NT2/D1 (cell line): ENCODE measurements at regions not wholly inside any gene's neighbourhood (a gene's known extent, or its start where the extent isn't known, plus 50 kb on each side); places are given as distances from the start of the nearest gene placed in this dataset.

Source experiments
- YY1 ChIP-seq: IDR thresholded peaks from 2 replicates; pipeline ENCODE4 v1.6.1; 2011; ENCODE audit not compliant: insufficient read length, insufficient read depth
- ZNF274 ChIP-seq: IDR thresholded peaks from 2 replicates; pipeline ENCODE4 v1.6.1; 2011; ENCODE audit warnings: mild to moderate bottlenecking, low read depth, low read length

DNA sequence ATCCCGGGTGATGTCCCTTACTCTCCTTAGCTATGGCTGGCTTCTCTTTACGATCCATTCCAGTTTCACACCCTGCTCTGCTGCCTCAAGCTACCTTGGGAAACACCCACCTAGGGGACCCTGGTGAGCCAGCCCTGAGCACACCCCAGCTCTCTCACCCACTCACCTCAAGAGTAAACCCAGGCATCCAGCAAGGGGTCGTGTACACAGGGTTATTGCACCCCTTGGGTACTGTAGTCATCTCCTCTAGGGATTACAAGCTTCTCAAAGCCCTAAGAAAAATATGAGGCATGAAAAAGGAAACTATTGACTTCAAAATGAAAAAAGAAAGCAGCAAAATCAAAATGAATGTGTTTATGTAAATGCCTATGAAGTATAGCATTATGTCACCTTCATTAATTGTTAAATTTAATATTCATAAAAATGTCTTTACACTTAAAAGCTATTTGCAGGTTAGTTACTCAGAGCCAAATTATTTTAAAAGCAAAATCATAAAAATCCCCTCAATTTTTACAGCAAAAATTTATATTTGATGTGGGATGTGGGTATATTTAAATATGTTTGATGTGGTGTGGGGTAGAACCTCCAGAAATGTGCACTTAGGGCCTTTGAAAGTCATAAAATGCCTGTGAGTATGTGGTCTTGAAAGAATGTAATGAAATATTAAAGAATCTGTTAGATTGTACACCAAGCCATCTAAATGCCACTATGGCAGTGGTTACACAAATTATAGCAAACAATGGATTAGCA, 190.3 kb downstream of the C1orf94 start:
- no peak for TF ChIP-seq YY1
- no peak for TF ChIP-seq ZNF274
